Chondrocyte (in vitro differentiated cells): ENCODE measurements at regions not wholly inside any gene's neighbourhood (a gene's known extent, or its start where the extent isn't known, plus 50 kb on each side); places are given as distances from the start of the nearest gene placed in this dataset.

Experiments used
- DNase-seq: peaks from one replicate; pipeline ENCODE4 v3.0.0; 2021; ENCODE audit warnings: mixed read lengths, low spot score
- H3K27ac Mint-ChIP-seq: one replicate; pipeline ENCODE4 v1.8.0; 2021; ENCODE audit warnings: mild to moderate bottlenecking, moderate library complexity, mixed read lengths; ENCODE audit not compliant: unreplicated experiment
- H3K27me3 Mint-ChIP-seq: 2 replicates; pipeline ENCODE4 v1.8.0; 2021; ENCODE audit warnings: low read depth, mixed read lengths
- H3K36me3 Mint-ChIP-seq: 2 replicates; pipeline ENCODE4 v1.8.0; 2021; ENCODE audit warnings: low read depth, mixed read lengths
- H3K4me1 Mint-ChIP-seq: 2 replicates; pipeline ENCODE4 v1.8.0; 2021; ENCODE audit warnings: low read depth, mild to moderate bottlenecking, mixed read lengths
- H3K4me3 Mint-ChIP-seq: one replicate; pipeline ENCODE4 v1.8.0; 2021; ENCODE audit warnings: mild to moderate bottlenecking, moderate library complexity, mixed read lengths; ENCODE audit not compliant: unreplicated experiment
- H3K9me3 Mint-ChIP-seq: 2 replicates; pipeline ENCODE4 v1.8.0; 2021; ENCODE audit warnings: low read depth, mixed read lengths
- CTCF ChIP-seq: fragments of 200-600 bp; sonication (generic); IDR thresholded peaks from 2 replicates; pipeline ENCODE4 v1.5.0; 2021; ENCODE audit warnings: antibody characterized with exemption, mild to moderate bottlenecking, moderate library complexity

- Mint-ChIP-seq H3K36me3 (no peaks in the 10 kb centered on the region), H3K4me1 (peaks cover 21% of the 10 kb centered on the region), H3K4me3 (no peak overlapping the region), H3K27me3 (no peaks in the 10 kb centered on the region), H3K9me3 (no peaks in the 10 kb centered on the region), H3K27ac (no peak overlapping the region)
- DNase-seq, result no peak
- no peak for TF ChIP-seq CTCF
These were observed 203.7 kb downstream of the TJP1 start for GRCh38 chr15:29618586-29618985.

- no peak for TF ChIP-seq CTCF
- no peak overlapping the region for H3K4me3 Mint-ChIP-seq
- H3K27ac Mint-ChIP-seq, result peak overlapping the region; percentile 22
- H3K4me1 Mint-ChIP-seq, result peaks cover 37% of the 10 kb centered on the region
- H3K36me3 Mint-ChIP-seq, result no peaks in the 10 kb centered on the region
- H3K9me3 Mint-ChIP-seq, result no peaks in the 10 kb centered on the region
- H3K27me3 Mint-ChIP-seq, result no peaks in the 10 kb centered on the region
- no peak for DNase-seq
These were observed 205.8 kb downstream of the TJP1 start for GRCh38 chr15:29616512-29616911.

- DNase-seq, result no peak
- Mint-ChIP-seq H3K9me3 (no peaks in the 10 kb centered on the region), H3K36me3 (no peaks in the 10 kb centered on the region), H3K27ac (no peak overlapping the region), H3K4me3 (no peak overlapping the region), H3K27me3 (no peaks in the 10 kb centered on the region), H3K4me1 (peaks cover 38% of the 10 kb centered on the region)
- TF ChIP-seq CTCF, result no peak
These were observed 206.5 kb downstream of the TJP1 start for GRCh38 chr15:29615791-29616190.

- Mint-ChIP-seq H3K27me3 (no peaks in the 10 kb centered on the region), H3K27ac (no peak overlapping the region), H3K36me3 (no peaks in the 10 kb centered on the region), H3K4me1 (peaks cover 33% of the 10 kb centered on the region), H3K4me3 (no peak overlapping the region), H3K9me3 (no peaks in the 10 kb centered on the region)
- no peak for DNase-seq
- peak; percentile 31 for TF ChIP-seq CTCF
These were observed 208.3 kb downstream of the TJP1 start for GRCh38 chr15:29613951-29614382.

- no peak overlapping the region for H3K4me3 Mint-ChIP-seq
- TF ChIP-seq CTCF, result no peak
- H3K27ac Mint-ChIP-seq, result peak overlapping the region; percentile 77
- peaks cover 33% of the 10 kb centered on the region for H3K4me1 Mint-ChIP-seq
- H3K9me3 Mint-ChIP-seq, result no peaks in the 10 kb centered on the region
- no peak for DNase-seq
- no peaks in the 10 kb centered on the region for H3K27me3 Mint-ChIP-seq
- no peaks in the 10 kb centered on the region for H3K36me3 Mint-ChIP-seq
These were observed 209.6 kb downstream of the TJP1 start for GRCh38 chr15:29612701-29613100.
